Lower lobe of right lung (tissue), 2 donors: ENCODE measurements at regions not wholly inside any gene's neighbourhood (a gene's known extent, or its start where the extent isn't known, plus 50 kb on each side); places are given as distances from the start of the nearest gene placed in this dataset.

Experiments
- ATAC-seq, 2 donors: fragments of 200-7000 bp; cut with Tn5 transposase; one replicate each; pipeline ENCODE4 v1.9.1; 2020 to 2022; ENCODE audit warnings: mild to moderate bottlenecking in 2 of 2, moderate library complexity in 2 of 2
- DNase-seq: peaks from one replicate; pipeline ENCODE4 v3.0.0-alpha.2; 2020
- H3K27ac ChIP-seq: fragments of 200-600 bp; one replicate; pipeline ENCODE4 v1.8.0; 2022
- H3K27me3 ChIP-seq: fragments of 200-600 bp; one replicate; pipeline ENCODE4 v1.8.0; 2022; ENCODE audit warnings: low read depth
- H3K36me3 ChIP-seq: fragments of 200-600 bp; one replicate; pipeline ENCODE4 v1.8.0; 2022; ENCODE audit warnings: mild to moderate bottlenecking
- H3K4me1 ChIP-seq: fragments of 200-600 bp; one replicate; pipeline ENCODE4 v1.8.0; 2022
- H3K4me3 ChIP-seq: fragments of 200-600 bp; one replicate; pipeline ENCODE4 v1.8.0; 2022; ENCODE audit warnings: mild to moderate bottlenecking
- H3K9me3 ChIP-seq: fragments of 200-600 bp; one replicate; pipeline ENCODE4 v1.8.0; 2022
- CTCF ChIP-seq: fragments of 200-600 bp; IDR thresholded peaks from one replicate; pipeline ENCODE4 v1.8.0; 2022; ENCODE audit warnings: antibody characterized with exemption, mild to moderate bottlenecking
- intact Hi-C: fragments of 100-400 bp; cut with DNase I; formaldehyde crosslinking; loops from one replicate; pipeline ENCODE4 v1.11.0; 2022
- donor health status: DM: no; HTN: yes; CAD: no; lungs with severe emphysema.

GRCh38 chr6:168989421-168989820 lies 264.2 kb downstream of the THBS2 start:
- Histone ChIP-seq H3K27ac (no peak overlapping the region), H3K9me3 (no peaks in the 10 kb centered on the region), H3K4me1 (no peaks in the 10 kb centered on the region), H3K27me3 (no peaks in the 10 kb centered on the region), H3K36me3 (no peaks in the 10 kb centered on the region), H3K4me3 (no peak overlapping the region)
- no peak for TF ChIP-seq CTCF
- intact Hi-C loops: no loop called here
- DNase-seq: no peak
- no peak for ATAC-seq

DNA sequence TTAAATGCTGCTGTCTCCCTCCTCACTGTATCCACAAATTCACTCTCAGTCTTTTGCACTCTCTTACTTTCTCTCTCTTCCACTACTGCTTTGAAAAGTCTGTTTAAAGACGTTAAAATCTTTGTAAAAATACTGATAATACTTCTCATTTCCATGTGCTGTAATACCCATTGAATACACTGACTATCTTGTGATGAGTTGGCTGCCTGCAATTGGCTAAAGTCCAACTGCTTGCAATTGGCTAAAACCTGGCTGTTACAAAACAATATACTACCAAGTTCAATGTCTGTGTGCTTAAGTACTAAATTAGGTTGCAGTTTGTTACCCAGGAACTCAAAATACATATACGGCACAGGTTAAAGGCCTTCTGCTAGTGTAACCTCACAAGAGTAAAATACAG lies 264.8 kb downstream of the THBS2 start:
- Histone ChIP-seq H3K27ac (no peak overlapping the region), H3K36me3 (no peaks in the 10 kb centered on the region), H3K9me3 (no peaks in the 10 kb centered on the region), H3K27me3 (no peaks in the 10 kb centered on the region), H3K4me1 (no peaks in the 10 kb centered on the region), H3K4me3 (no peak overlapping the region)
- DNase-seq: no peak
- ATAC-seq: no peak
- TF ChIP-seq CTCF: no peak
- intact Hi-C loops: no loop called here

GRCh38 chr6:168988280-168988679 lies 265.4 kb downstream of the THBS2 start:
- no peak overlapping the region for H3K4me3 ChIP-seq
- H3K9me3 ChIP-seq: no peaks in the 10 kb centered on the region
- H3K4me1 ChIP-seq: no peaks in the 10 kb centered on the region
- H3K36me3 ChIP-seq: no peaks in the 10 kb centered on the region
- H3K27me3 ChIP-seq: no peaks in the 10 kb centered on the region
- TF ChIP-seq CTCF: no peak
- intact Hi-C loops: no loop called here
- ATAC-seq (no peak), DNase-seq (no peak)
- H3K27ac ChIP-seq: no peak overlapping the region

GRCh38 chr6:168985705-168986104 lies 267.9 kb downstream of the THBS2 start:
- TF ChIP-seq CTCF: no peak
- H3K4me3 ChIP-seq: no peak overlapping the region
- H3K27ac ChIP-seq: no peak overlapping the region
- H3K36me3 ChIP-seq: no peaks in the 10 kb centered on the region
- ATAC-seq: no peak
- no peaks in the 10 kb centered on the region for H3K27me3 ChIP-seq
- no peak for DNase-seq
- intact Hi-C loops: no loop called here
- H3K9me3 ChIP-seq: no peaks in the 10 kb centered on the region
- no peaks in the 10 kb centered on the region for H3K4me1 ChIP-seq

- ATAC-seq (no peak), DNase-seq (no peak)
- intact Hi-C loops: no loop called here
- H3K4me3 ChIP-seq: no peak overlapping the region
- no peaks in the 10 kb centered on the region for H3K27me3 ChIP-seq
- H3K27ac ChIP-seq: no peak overlapping the region
- no peaks in the 10 kb centered on the region for H3K36me3 ChIP-seq
- no peaks in the 10 kb centered on the region for H3K4me1 ChIP-seq
- no peak for TF ChIP-seq CTCF
- H3K9me3 ChIP-seq: no peaks in the 10 kb centered on the region
Observed at GRCh38 chr6:168983925-168984324, 269.7 kb downstream of the THBS2 start.

DNA sequence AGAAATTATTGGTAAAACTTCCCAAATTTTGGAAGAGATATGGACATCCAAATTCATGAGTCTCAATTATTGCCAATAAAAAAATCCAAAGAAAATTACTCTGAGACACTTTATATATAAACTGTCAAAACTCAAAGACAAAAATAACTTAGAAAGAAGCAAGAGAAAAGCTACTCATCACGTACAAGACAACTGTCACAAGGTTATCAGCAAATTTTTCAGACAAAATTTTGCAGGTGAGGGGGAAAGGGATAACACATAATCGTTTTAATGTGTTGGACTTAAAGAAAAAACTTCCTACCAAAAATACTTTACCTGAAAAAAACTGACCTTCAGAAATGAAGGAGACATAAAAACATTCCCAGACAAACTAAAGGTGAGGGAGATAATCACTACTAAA lies 272.5 kb downstream of the THBS2 start:
- H3K36me3 ChIP-seq: no peaks in the 10 kb centered on the region
- DNase-seq (no peak), ATAC-seq (no peak)
- H3K27me3 ChIP-seq: no peaks in the 10 kb centered on the region
- TF ChIP-seq CTCF: no peak
- H3K9me3 ChIP-seq: no peaks in the 10 kb centered on the region
- H3K4me3 ChIP-seq: no peak overlapping the region
- H3K4me1 ChIP-seq: no peaks in the 10 kb centered on the region
- H3K27ac ChIP-seq: no peak overlapping the region
- intact Hi-C loops: no loop called here
